HG03097 (cell line): ENCODE measurements at regions not wholly inside any gene's neighbourhood (a gene's known extent, or its start where the extent isn't known, plus 50 kb on each side); places are given as distances from the start of the nearest gene placed in this dataset.
"Not testable (repeated sequence)": the region's sequence is repeated elsewhere in the genome, so short reads cannot be mapped to it uniquely, and the experiment has no call there.

Source experiments
- ATAC-seq: cut with Tn5 transposase; IDR thresholded peaks from one replicate; pipeline ENCODE4 v1.9.1; 2021; ENCODE audit not compliant: unreplicated experiment, low FRiP score

GRCh38 chr7:25069900-25070443 is 55.1 kb downstream of the CYCS start:
- ATAC-seq: no peak

- ATAC-seq: no peak
These were observed 56.4 kb downstream of the CYCS start for GRCh38 chr7:25068502-25069213.

GRCh38 chr7:25067726-25068501 is 57.1 kb downstream of the CYCS start:
- no peak for ATAC-seq

GRCh38 chr7:25066253-25066652 is 58.8 kb downstream of the CYCS start:
- no peak for ATAC-seq

GRCh38 chr7:25062380-25062779 is 62.7 kb downstream of the CYCS start:
- ATAC-seq: no peak

GRCh38 chr7:25060487-25061055 is 64.5 kb downstream of the CYCS start:
- ATAC-seq: no peak

- ATAC-seq: no peak
These were observed 65.5 kb downstream of the CYCS start for GRCh38 chr7:25059576-25059975.

GRCh38 chr7:25056368-25056767 is 68.7 kb downstream of the CYCS start:
- no peak for ATAC-seq

- ATAC-seq: no peak
These were observed 69.4 kb downstream of the CYCS start for GRCh38 chr7:25055520-25056220.

- ATAC-seq: no peak
These were observed 70.1 kb downstream of the CYCS start for GRCh38 chr7:25054819-25055519.

GRCh38 chr7:25050223-25050622 is 70.2 kb upstream of the OSBPL3 start:
- no peak for ATAC-seq

GRCh38 chr7:25048444-25048834 is 68.5 kb upstream of the OSBPL3 start:
- no peak for ATAC-seq

- ATAC-seq: not testable (repeated sequence)
These were observed 67.8 kb upstream of the OSBPL3 start for GRCh38 chr7:25047571-25048443.

- ATAC-seq: no peak
These were observed 57.3 kb upstream of the OSBPL3 start for GRCh38 chr7:25037325-25037724.

GRCh38 chr7:25035274-25035673 is 55.3 kb upstream of the OSBPL3 start:
- ATAC-seq: no peak

GRCh38 chr7:25034136-25034535 is 54.2 kb upstream of the OSBPL3 start:
- ATAC-seq: no peak

GRCh38 chr7:25032774-25033743 is 53.1 kb upstream of the OSBPL3 start:
- ATAC-seq: no peak

GRCh38 chr7:25031432-25031831 is 51.5 kb upstream of the OSBPL3 start:
- ATAC-seq: peak; percentile 32
